HepG2 (cell line): ENCODE measurements at regions not wholly inside any gene's neighbourhood (a gene's known extent, or its start where the extent isn't known, plus 50 kb on each side); places are given as distances from the start of the nearest gene placed in this dataset.

Experiments
- AGO2 ChIP-seq: fragments of 200-400 bp; formaldehyde crosslinking; optimal IDR thresholded peaks from 2 replicates; pipeline ENCODE3; 2017; ENCODE audit warnings: mild to moderate bottlenecking, low read depth, low read length, moderate library complexity
- ARID5B ChIP-seq: IDR thresholded peaks from 2 replicates; pipeline ENCODE4 v1.4.0; 2020; ENCODE audit warnings: mild to moderate bottlenecking, missing genetic modification reagents
- ATF6 ChIP-seq: sonication (generic); formaldehyde crosslinking; conservative IDR thresholded peaks from 2 replicates; pipeline ENCODE4 v1.4.0; 2020; ENCODE audit warnings: missing genetic modification reagents
- CCDC6 ChIP-seq: sonication (generic); formaldehyde crosslinking; IDR thresholded peaks from 2 replicates; pipeline ENCODE4 v1.8.1; 2022; ENCODE audit warnings: mild to moderate bottlenecking, missing genetic modification reagents, moderate library complexity
- ELK4 ChIP-seq: sonication (generic); formaldehyde crosslinking; IDR thresholded peaks from 2 replicates; pipeline ENCODE4 v1.9.0; 2021; ENCODE audit warnings: missing genetic modification reagents, borderline replicate concordance
- ERF ChIP-seq: IDR thresholded peaks from 2 replicates; pipeline ENCODE4 v1.6.1; 2018; ENCODE audit warnings: missing biosample characterization, missing genetic modification reagents
- HNF4A ChIP-seq: sonication (generic); formaldehyde crosslinking; IDR thresholded peaks from 2 replicates; pipeline ENCODE4 v1.4.0; 2020; ENCODE audit warnings: missing genetic modification reagents
- KAT8 ChIP-seq: IDR thresholded peaks from 2 replicates; pipeline ENCODE4 v1.6.1; 2016; ENCODE audit warnings: missing genetic modification reagents, missing compliant biosample characterization
- NR1H2 ChIP-seq: sonication (generic); formaldehyde crosslinking; IDR thresholded peaks from 2 replicates; pipeline ENCODE4 v1.8.1; 2022; ENCODE audit warnings: low read depth, missing genetic modification reagents, borderline replicate concordance
- TFE3 ChIP-seq: IDR thresholded peaks from 2 replicates; pipeline ENCODE4 v1.6.1; 2016
- YEATS4 ChIP-seq: sonication (generic); formaldehyde crosslinking; IDR thresholded peaks from 2 replicates; pipeline ENCODE4 v1.4.0; 2020; ENCODE audit warnings: missing genetic modification reagents, borderline replicate concordance
- ZFP1 ChIP-seq: IDR thresholded peaks from 2 replicates; pipeline ENCODE4 v1.6.1; 2016
- ZNF124 ChIP-seq: sonication (generic); formaldehyde crosslinking; IDR thresholded peaks from 2 replicates; pipeline ENCODE4 v1.4.0; 2020; ENCODE audit warnings: missing genetic modification reagents
- ZNF207 ChIP-seq: fragments of 450-650 bp; IDR thresholded peaks from 2 replicates; pipeline ENCODE4 v1.6.1; 2016; ENCODE audit warnings: antibody characterized with exemption, borderline replicate concordance
- ZNF329 ChIP-seq: sonication (generic); formaldehyde crosslinking; IDR thresholded peaks from 2 replicates; pipeline ENCODE4 v1.9.0; 2021; ENCODE audit warnings: low read depth, mild to moderate bottlenecking, missing genetic modification reagents
- ZNF562 ChIP-seq: sonication (generic); formaldehyde crosslinking; IDR thresholded peaks from 2 replicates; pipeline ENCODE4 v1.8.0; 2022; ENCODE audit warnings: missing genetic modification reagents, borderline replicate concordance
- ZNF784 ChIP-seq: sonication (generic); formaldehyde crosslinking; IDR thresholded peaks from 2 replicates; pipeline ENCODE4 v1.5.1; 2020; ENCODE audit warnings: missing genetic modification reagents, mild to moderate bottlenecking, borderline replicate concordance
- ZNF839 ChIP-seq: sonication (generic); formaldehyde crosslinking; IDR thresholded peaks from 2 replicates; pipeline ENCODE4 v1.4.0; 2020; ENCODE audit warnings: missing genetic modification reagents, mild to moderate bottlenecking, borderline replicate concordance
- ZSCAN29 ChIP-seq: sonication (generic); formaldehyde crosslinking; conservative IDR thresholded peaks from 2 replicates; pipeline ENCODE4 v1.4.0; 2020; ENCODE audit warnings: mild to moderate bottlenecking, missing genetic modification reagents
- TF ChIP-seq, protein P1 (sequence below): sonication (generic); formaldehyde crosslinking; IDR thresholded peaks from 2 replicates; pipeline ENCODE4 v1.5.1; 2020; ENCODE audit warnings: missing genetic modification reagents, mild to moderate bottlenecking, borderline replicate concordance

DNA sequence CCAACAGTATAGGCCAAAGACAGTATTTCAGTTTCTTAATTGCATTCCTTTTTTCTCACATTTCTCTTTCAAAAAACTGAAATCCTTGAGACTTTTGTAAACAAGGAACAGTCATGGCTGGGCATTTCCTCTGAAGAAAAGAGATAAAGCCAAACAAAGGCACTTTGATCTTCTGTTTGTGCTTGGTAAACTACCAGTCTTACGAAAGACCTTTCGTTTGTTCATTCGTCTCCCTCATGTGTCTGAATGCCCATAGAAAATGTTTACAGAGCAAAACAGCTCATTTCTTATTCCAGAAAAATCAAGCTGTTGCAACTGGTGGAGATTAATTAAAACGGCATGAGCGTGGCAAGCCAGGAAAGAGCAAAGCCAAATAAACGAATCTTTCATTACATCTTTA lies 178.0 kb downstream of the GASK1B start (continued):
- TF ChIP-seq ZNF839 (CRISPR knock-in tag) (no peak), HNF4A (peak; percentile 85), ATF6 (0 out of 2 replicates have a peak, but pooled peaks have one; percentile 60), ZSCAN29 (no peak), ZNF207 (no peak), ZNF562 (CRISPR knock-in tag) (no peak), AGO2 (no peak), ZNF124 (CRISPR knock-in tag) (peak; percentile 87), TFE3 (CRISPR knock-in tag) (peak; percentile 95), ARID5B (CRISPR knock-in tag) (peak; percentile 100), YEATS4 (peak; percentile 41; the same call in 1 of the 2 replicates), NR1H2 (CRISPR knock-in tag) (no peak), ZNF784 (CRISPR knock-in tag) (no peak), ZFP1 (CRISPR knock-in tag) (peak; percentile 94), ELK4 (CRISPR knock-in tag) (no peak), ERF (peak; percentile 95), CCDC6 (CRISPR knock-in tag) (0 out of 2 replicates have a peak, but pooled peaks have one; percentile 39), ZNF329 (CRISPR knock-in tag) (no peak), KAT8 (CRISPR knock-in tag) (peak; percentile 86)
- TF ChIP-seq, protein P1, sequence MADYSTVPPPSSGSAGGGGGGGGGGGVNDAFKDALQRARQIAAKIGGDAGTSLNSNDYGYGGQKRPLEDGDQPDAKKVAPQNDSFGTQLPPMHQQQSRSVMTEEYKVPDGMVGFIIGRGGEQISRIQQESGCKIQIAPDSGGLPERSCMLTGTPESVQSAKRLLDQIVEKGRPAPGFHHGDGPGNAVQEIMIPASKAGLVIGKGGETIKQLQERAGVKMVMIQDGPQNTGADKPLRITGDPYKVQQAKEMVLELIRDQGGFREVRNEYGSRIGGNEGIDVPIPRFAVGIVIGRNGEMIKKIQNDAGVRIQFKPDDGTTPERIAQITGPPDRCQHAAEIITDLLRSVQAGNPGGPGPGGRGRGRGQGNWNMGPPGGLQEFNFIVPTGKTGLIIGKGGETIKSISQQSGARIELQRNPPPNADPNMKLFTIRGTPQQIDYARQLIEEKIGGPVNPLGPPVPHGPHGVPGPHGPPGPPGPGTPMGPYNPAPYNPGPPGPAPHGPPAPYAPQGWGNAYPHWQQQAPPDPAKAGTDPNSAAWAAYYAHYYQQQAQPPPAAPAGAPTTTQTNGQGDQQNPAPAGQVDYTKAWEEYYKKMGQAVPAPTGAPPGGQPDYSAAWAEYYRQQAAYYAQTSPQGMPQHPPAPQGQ (CRISPR knock-in tag): no peak
